H1 (cell line): ENCODE measurements at regions not wholly inside any gene's neighbourhood (a gene's known extent, or its start where the extent isn't known, plus 50 kb on each side); places are given as distances from the start of the nearest gene placed in this dataset.

ENCODE experiments used
- ASH2L ChIP-seq: fragments of 200-600, 300-600 bp; sonication (generic); IDR thresholded peaks from one replicate; pipeline ENCODE4 v1.7.1; 2017; ENCODE audit warnings: low read length
- NRF1 ChIP-seq: IDR thresholded peaks from 2 replicates; pipeline ENCODE4 v1.6.1; 2011; ENCODE audit warnings: mild to moderate bottlenecking, low read depth, low read length, improper control_type of control experiment
- TEAD4 ChIP-seq: IDR thresholded peaks from 2 replicates; pipeline ENCODE4 v1.6.1; 2012; ENCODE audit warnings: low read depth, low read length, inconsistent platforms, mixed read lengths
- TF ChIP-seq, protein P1 (sequence below), 3 experiments: IDR thresholded peaks; 1 replicate in 2 of 3; 2 replicates in 1 of 3; pipeline versions ENCODE4 v1.5.1 to v1.6.1; 2011; ENCODE audit warnings: low read length in 3 of 3, mild to moderate bottlenecking in 3 of 3, inconsistent platforms in 2 of 3, low read depth in 1 of 3, moderate library complexity in 1 of 3; ENCODE audit not compliant: insufficient read depth in 1 of 3; ENCODE audit errors: control extremely low read depth in 1 of 3

DNA sequence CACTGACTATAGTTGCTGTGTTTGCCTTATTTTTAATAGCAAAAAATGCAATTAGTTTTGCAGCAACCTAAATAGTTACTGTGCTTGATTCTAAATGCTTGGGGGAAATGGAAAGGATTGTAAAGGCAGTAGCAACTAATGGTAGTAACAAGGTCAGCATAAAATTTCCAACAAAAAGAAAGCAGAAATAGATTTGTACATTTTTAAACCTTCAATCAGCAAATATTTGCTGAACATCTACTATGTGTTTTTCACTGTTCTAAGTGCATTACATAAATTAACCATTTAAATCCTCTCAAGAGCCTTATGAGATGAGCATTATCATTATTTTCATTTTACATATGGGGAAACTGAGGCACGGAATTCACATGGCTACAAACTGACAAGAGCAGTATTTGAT, 308.0 kb upstream of the UBE2E3 start (continued):
- TF ChIP-seq, protein P1, sequence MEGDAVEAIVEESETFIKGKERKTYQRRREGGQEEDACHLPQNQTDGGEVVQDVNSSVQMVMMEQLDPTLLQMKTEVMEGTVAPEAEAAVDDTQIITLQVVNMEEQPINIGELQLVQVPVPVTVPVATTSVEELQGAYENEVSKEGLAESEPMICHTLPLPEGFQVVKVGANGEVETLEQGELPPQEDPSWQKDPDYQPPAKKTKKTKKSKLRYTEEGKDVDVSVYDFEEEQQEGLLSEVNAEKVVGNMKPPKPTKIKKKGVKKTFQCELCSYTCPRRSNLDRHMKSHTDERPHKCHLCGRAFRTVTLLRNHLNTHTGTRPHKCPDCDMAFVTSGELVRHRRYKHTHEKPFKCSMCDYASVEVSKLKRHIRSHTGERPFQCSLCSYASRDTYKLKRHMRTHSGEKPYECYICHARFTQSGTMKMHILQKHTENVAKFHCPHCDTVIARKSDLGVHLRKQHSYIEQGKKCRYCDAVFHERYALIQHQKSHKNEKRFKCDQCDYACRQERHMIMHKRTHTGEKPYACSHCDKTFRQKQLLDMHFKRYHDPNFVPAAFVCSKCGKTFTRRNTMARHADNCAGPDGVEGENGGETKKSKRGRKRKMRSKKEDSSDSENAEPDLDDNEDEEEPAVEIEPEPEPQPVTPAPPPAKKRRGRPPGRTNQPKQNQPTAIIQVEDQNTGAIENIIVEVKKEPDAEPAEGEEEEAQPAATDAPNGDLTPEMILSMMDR (IDR thresholded peaks at IDR 0.05; ENCODE audit: control extremely low read depth in 1 of 3, insufficient read depth in 1 of 3, low read depth in 1 of 3, low read length in 3 of 3): no peak
- TF ChIP-seq ASH2L (no peak), TEAD4 (no peak), NRF1 (no peak)
